A549 (cell line): ENCODE measurements at regions not wholly inside any gene's neighbourhood (a gene's known extent, or its start where the extent isn't known, plus 50 kb on each side); places are given as distances from the start of the nearest gene placed in this dataset.

Experiments used
- ATAC-seq, 2 experiments: fragments of 200-7000 bp in 1 of 2; fragments of >200 bp in 1 of 2; cut with Nextera tagmentation in 1 of 2; cut with Tn5 transposase in 1 of 2; 3 replicates each; pipeline versions ENCODE4 v1.8.0 to v1.9.1; 2018 to 2020; ENCODE audit warnings: mild to moderate bottlenecking in 1 of 2, moderate library complexity in 1 of 2
- CTCF ChIA-PET: fragments of 300-600 bp; sonication (Branson Sonifier 250); formaldehyde crosslinking; extraction: SDS; loops from one replicate; lab custom pipeline; 2021; ENCODE audit warnings: antibody characterized with exemption, inconsistent platforms; lab: Yijun Ruan, JAX
- POLR2A ChIA-PET: fragments of 350-600 bp; formaldehyde crosslinking; extraction: SDS; loops from one replicate; lab custom pipeline; 2021; ENCODE audit warnings: antibody characterized with exemption, inconsistent platforms; lab: Yijun Ruan, JAX
- DNase-seq, 2 experiments: peaks; one replicate each; pipeline versions ENCODE4 v3.0.0 to v3.0.0-alpha.2; 2011 to 2016; ENCODE audit warnings: low read depth in 1 of 2, low spot score in 1 of 2
- FAIRE-seq: peaks from 2 replicates; lab custom pipeline; 2011; peaks lifted over from hg19 to GRCh38; lab: Jason Lieb, UNC
- H3K27ac ChIP-seq, 2 experiments: fragments of >200 bp; sonication (Bioruptor Twin); formaldehyde crosslinking; 3 replicates each; pipeline ENCODE4 v1.5.1; 2016 to 2017
- H3K4me1 ChIP-seq: fragments of >200 bp; sonication (Bioruptor Twin); formaldehyde crosslinking; 3 replicates; pipeline ENCODE4 v1.6.1; 2016
- H3K4me2 ChIP-seq: fragments of >200 bp; sonication (Bioruptor Twin); formaldehyde crosslinking; 3 replicates; pipeline ENCODE4 v1.6.1; 2016
- H3K4me3 ChIP-seq: fragments of >200 bp; sonication (Bioruptor Twin); formaldehyde crosslinking; 3 replicates; pipeline ENCODE4 v1.5.1; 2016
- H3K9me3 ChIP-seq: fragments of >200 bp; sonication (Bioruptor Twin); formaldehyde crosslinking; 3 replicates; pipeline ENCODE4 v1.6.1; 2016
- BHLHE40 ChIP-seq: IDR thresholded peaks from 2 replicates; pipeline ENCODE4 v1.6.1; 2012; ENCODE audit warnings: low read depth, low read length, inconsistent platforms
- CBX8 ChIP-seq: fragments of 200-600 bp; sonication (generic); IDR thresholded peaks from 2 replicates; pipeline ENCODE4 v1.6.1; 2016
- CEBPB ChIP-seq, 2 experiments: fragments of >200 bp in 1 of 2; sonication (Bioruptor Twin) in 1 of 2; formaldehyde crosslinking in 1 of 2; IDR thresholded peaks; 2 replicates each; pipeline ENCODE4 v1.6.1; 2012 to 2016
- FOSB ChIP-seq: fragments of 250-450 bp; sonication (Bioruptor Pico); IDR thresholded peaks from 2 replicates; pipeline ENCODE4 v1.5.0; 2020; ENCODE audit warnings: mild to moderate bottlenecking, moderate library complexity
- FOSL2 ChIP-seq, 2 experiments: fragments of 450-650 bp in 1 of 2; fragments of >200 bp in 1 of 2; sonication (Bioruptor Twin) in 1 of 2; formaldehyde crosslinking; IDR thresholded peaks; 2 replicates each; pipeline versions ENCODE4 v1.5.0 to v1.6.1; 2016 to 2020; ENCODE audit warnings: mild to moderate bottlenecking in 1 of 2, moderate library complexity in 1 of 2
- FOXS1 ChIP-seq: fragments of 250-450 bp; sonication (Bioruptor Pico); IDR thresholded peaks from 2 replicates; pipeline ENCODE4 v1.5.0; 2020; ENCODE audit warnings: mild to moderate bottlenecking, moderate library complexity
- JUN ChIP-seq, 2 experiments: fragments of >200 bp; sonication (Bioruptor Twin); formaldehyde crosslinking; IDR thresholded peaks; 2 replicates in 1 of 2; 3 replicates in 1 of 2; pipeline ENCODE4 v1.6.1; 2016 to 2017
- MAFK ChIP-seq: fragments of 450-650 bp; IDR thresholded peaks from 2 replicates; pipeline ENCODE4 v1.6.1; 2014; ENCODE audit not compliant: partially characterized antibody
- MAZ ChIP-seq: fragments of 150-350 bp; IDR thresholded peaks from 2 replicates; pipeline ENCODE4 v1.6.1; 2014; ENCODE audit warnings: antibody characterized with exemption, low read depth, low read length, borderline replicate concordance
- NFE2L2 ChIP-seq: fragments of 150-350 bp; conservative IDR thresholded peaks from 2 replicates; pipeline ENCODE4 v1.6.1; 2014; ENCODE audit warnings: low read length
- POLR2A ChIP-seq: IDR thresholded peaks from 2 replicates; pipeline ENCODE4 v1.6.1; 2012; ENCODE audit warnings: mild to moderate bottlenecking, low read length
- POLR2AphosphoS2 ChIP-seq: conservative IDR thresholded peaks from 2 replicates; pipeline ENCODE4 v1.6.1; 2012; ENCODE audit warnings: low read length, improper control_type of control experiment, inconsistent platforms
- RFX5 ChIP-seq: fragments of 450-650 bp; IDR thresholded peaks from 2 replicates; pipeline ENCODE4 v1.7.1; 2014; ENCODE audit warnings: antibody characterized with exemption, mild to moderate bottlenecking, moderate library complexity
- SMC3 ChIP-seq: fragments of >200 bp; sonication (Bioruptor Twin); formaldehyde crosslinking; IDR thresholded peaks from 3 replicates; pipeline ENCODE4 v1.6.1; 2018; ENCODE audit warnings: inconsistent platforms
- SREBF2 ChIP-seq: fragments of 450-650 bp; IDR thresholded peaks from 2 replicates; pipeline ENCODE4 v1.6.1; 2014; ENCODE audit warnings: mild to moderate bottlenecking, moderate library complexity
- ZC3H11A ChIP-seq: fragments of 450-650 bp; IDR thresholded peaks from 2 replicates; pipeline ENCODE4 v1.6.1; 2014; ENCODE audit warnings: antibody characterized with exemption, mild to moderate bottlenecking
- ZFP36 ChIP-seq: fragments of 450-650 bp; IDR thresholded peaks from 2 replicates; pipeline ENCODE4 v1.6.1; 2014; ENCODE audit warnings: borderline replicate concordance; ENCODE audit not compliant: partially characterized antibody
- ZSCAN20 ChIP-seq: fragments of 250-450 bp; sonication (Bioruptor Pico); IDR thresholded peaks from 2 replicates; pipeline ENCODE4 v1.8.0; 2022; ENCODE audit warnings: mild to moderate bottlenecking, moderate library complexity
- WGBS: methylation state at CpG from one replicate; pipeline ENCODE4 v1.1.6; 2017; ENCODE audit errors: missing lambda C conversion rate; 5-methylcytosine and 5-hydroxymethylcytosine counted together
- TF ChIP-seq, protein P1 (sequence below): fragments of 250-450 bp; sonication (Bioruptor Pico); IDR thresholded peaks from 2 replicates; pipeline ENCODE4 v1.5.0; 2020; ENCODE audit warnings: low read depth, mild to moderate bottlenecking, moderate library complexity
- TF ChIP-seq, protein P2 (sequence below): fragments of 250-450 bp; sonication (Bioruptor Pico); IDR thresholded peaks from 2 replicates; pipeline ENCODE4 v1.5.0; 2021; ENCODE audit warnings: mild to moderate bottlenecking, moderate library complexity, borderline replicate concordance
- TF ChIP-seq, protein P3 (sequence below): fragments of 150-350 bp; IDR thresholded peaks from 2 replicates; pipeline ENCODE4 v1.6.1; 2014; ENCODE audit warnings: low read depth, mild to moderate bottlenecking, low read length
- TF ChIP-seq, protein P4 (sequence below): fragments of 200-600 bp; sonication (generic); IDR thresholded peaks from 2 replicates; pipeline ENCODE4 v1.6.1; 2016; ENCODE audit warnings: antibody characterized with exemption, mild to moderate bottlenecking, moderate library complexity

DNA sequence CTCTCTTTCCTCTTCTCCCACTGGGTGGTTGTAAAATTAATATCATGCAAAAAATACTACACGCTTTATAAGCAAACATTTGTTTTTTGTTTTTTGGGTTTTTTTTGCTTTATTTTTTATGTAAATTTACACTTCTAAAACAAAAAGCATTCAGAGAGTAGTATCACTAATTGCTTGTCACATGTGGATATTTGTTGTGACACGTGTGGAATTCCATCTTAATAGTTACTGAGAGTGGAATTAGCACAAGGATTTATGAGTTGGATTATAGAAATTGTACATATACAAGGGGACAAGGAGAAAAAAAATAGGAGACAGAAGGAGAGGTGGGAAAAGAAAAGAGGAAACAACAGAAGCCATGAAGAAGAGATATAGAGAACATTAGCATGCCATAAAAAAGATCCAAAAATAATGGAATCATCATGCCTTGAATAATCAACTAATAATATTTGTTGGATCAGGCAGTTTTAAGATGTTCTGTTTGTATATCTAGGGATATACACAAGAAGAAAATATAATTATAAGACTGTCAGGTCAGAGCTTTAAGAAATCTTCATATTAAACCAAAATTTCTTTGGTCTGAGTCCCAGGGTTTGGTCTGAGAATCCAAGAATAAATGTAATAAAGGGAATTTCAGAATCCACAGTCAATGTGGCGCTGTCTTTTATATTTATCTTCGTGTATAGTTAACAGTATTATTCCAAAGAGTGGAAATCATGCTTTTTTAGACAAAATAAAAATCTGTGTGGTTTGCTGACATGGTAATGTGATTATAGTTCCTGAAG lies 98.5 kb upstream of the INTU start:
- FAIRE-seq (no peak), ATAC-seq (no peak), DNase-seq (no peak)
- Histone ChIP-seq H3K27ac (no peak overlapping the region), H3K4me1 (no peaks in the 10 kb centered on the region), H3K9me3 (no peaks in the 10 kb centered on the region), H3K4me2 (no peak overlapping the region), H3K4me3 (no peak overlapping the region)
- ChIA-PET POLR2A (no interaction called here), CTCF (no interaction called here)
- WGBS: 9% methylated on average over 4 of the region's 4 CpGs
- TF ChIP-seq JUN (IDR thresholded peaks at IDR 0.05): no peak
- TF ChIP-seq, protein P1, sequence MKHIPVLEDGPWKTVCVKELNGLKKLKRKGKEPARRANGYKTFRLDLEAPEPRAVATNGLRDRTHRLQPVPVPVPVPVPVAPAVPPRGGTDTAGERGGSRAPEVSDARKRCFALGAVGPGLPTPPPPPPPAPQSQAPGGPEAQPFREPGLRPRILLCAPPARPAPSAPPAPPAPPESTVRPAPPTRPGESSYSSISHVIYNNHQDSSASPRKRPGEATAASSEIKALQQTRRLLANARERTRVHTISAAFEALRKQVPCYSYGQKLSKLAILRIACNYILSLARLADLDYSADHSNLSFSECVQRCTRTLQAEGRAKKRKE (CRISPR knock-in tag): no peak
- TF ChIP-seq BHLHE40: no peak
- no peak for TF ChIP-seq POLR2A
- no peak for TF ChIP-seq RFX5
- no peak for TF ChIP-seq ZSCAN20 (CRISPR knock-in tag)

DNA sequence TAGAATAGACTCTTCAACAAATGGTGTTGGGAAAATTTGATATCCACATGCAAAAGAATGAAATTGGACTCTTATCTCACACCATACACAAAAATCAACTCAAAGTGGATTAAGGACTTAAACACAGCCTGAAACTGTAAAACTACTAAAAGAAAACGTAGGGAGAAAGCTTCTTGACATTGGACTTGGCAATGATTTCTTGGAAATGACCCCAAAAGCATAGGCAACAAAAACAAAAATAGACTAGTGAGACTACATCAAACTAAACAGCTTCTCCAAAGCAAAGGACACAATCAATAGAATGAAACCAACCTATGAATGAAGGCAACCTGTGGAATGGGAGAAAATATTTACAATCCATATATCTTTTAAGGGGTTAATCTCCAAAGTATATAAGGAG lies 94.7 kb upstream of the INTU start:
- no peak for DNase-seq
- TF ChIP-seq CEBPB (IDR thresholded peaks at IDR 0.05) (no peak), SREBF2 (no peak), ZFP36 (no peak), POLR2AphosphoS2 (no peak), SMC3 (no peak), FOSB (CRISPR knock-in tag) (no peak), MAZ (no peak)
- H3K27ac ChIP-seq: no peak overlapping the region
- no peaks in the 10 kb centered on the region for H3K4me1 ChIP-seq
- H3K4me3 ChIP-seq: no peak overlapping the region
- ChIA-PET CTCF (interaction anchor here (0.7 to 0.8 kb wide), 3 partner anchors 11 to 814 kb away, joined by 3 to 6 read pairs (median 4); no protein-coding TSS in a partner anchor), POLR2A (no interaction called here)
- 17% methylated on average over 1 of the region's 1 CpG for whole genome bisulfite sequencing
- ATAC-seq: no peak
- peak overlapping the region; percentile 84; the same call in 2 of the 3 replicates for H3K4me2 ChIP-seq
- no peaks in the 10 kb centered on the region for H3K9me3 ChIP-seq
- FAIRE-seq: no peak

DNA sequence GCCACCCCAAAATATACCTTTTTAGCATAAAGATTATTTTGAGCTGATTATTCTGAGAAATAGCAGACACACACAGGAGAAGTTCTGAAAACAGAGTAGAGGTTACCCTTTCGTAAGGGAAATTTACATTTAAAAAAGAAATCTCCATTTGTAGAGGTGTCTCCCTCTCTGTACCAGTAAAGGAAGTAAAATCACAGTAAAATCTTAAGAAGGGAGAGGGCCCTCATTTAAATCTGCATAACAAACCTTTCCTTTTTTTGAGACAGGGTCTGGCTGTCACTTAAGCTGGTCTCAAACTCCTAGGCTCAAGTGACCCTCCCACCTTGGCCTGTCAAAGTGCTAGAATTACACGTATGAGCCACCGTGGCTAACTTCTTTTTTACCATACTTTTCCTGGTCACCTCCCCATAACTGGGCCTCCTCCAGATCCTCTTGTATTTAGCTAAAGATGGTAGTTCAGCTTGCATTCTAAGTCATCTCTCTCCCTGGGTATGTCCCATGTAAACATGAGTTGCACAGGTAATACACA lies 92.2 kb upstream of the INTU start:
- POLR2A ChIA-PET: no interaction called here
- no peak for FAIRE-seq
- WGBS: 19% methylated on average over 3 of the region's 3 CpGs

DNA sequence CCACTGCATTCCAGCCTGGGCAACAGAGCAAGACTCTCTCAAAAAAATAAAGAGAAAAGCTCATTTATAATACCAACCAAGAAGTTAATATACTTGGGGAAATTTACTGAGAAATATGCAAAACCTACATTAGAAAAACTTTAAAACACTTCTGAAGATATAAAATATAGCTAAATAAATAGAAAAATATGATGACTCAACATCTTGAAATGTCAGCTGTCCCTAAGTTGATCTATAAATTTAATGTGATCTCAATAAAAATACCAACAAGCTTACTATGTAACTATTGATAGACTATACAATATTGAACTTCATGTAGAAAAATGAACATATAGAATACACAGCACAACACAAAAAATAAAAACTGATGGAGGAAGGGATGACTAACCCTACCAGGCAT lies 87.5 kb upstream of the INTU start:
- FAIRE-seq: no peak

More for the DNA sequence above, 92.2 kb upstream of the INTU start:
- no peak for TF ChIP-seq ZC3H11A
- no peak for TF ChIP-seq CBX8
- TF ChIP-seq, protein P2, sequence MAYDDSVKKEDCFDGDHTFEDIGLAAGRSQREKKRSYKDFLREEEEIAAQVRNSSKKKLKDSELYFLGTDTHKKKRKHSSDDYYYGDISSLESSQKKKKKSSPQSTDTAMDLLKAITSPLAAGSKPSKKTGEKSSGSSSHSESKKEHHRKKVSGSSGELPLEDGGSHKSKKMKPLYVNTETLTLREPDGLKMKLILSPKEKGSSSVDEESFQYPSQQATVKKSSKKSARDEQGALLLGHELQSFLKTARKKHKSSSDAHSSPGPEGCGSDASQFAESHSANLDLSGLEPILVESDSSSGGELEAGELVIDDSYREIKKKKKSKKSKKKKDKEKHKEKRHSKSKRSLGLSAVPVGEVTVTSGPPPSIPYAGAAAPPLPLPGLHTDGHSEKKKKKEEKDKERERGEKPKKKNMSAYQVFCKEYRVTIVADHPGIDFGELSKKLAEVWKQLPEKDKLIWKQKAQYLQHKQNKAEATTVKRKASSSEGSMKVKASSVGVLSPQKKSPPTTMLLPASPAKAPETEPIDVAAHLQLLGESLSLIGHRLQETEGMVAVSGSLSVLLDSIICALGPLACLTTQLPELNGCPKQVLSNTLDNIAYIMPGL (CRISPR knock-in tag): no peak
- TF ChIP-seq FOSL2 (IDR thresholded peaks at IDR 0.05): no peak
- no peak for TF ChIP-seq FOSL2 (CRISPR knock-in tag; IDR thresholded peaks at IDR 0.05)
- no peak for TF ChIP-seq NFE2L2
- TF ChIP-seq, all 56 proteins: peak for 0
- Histone ChIP-seq H3K27ac (no peak overlapping the region), H3K9me3 (no peaks in the 10 kb centered on the region), H3K4me3 (no peak overlapping the region), H3K4me2 (no peak overlapping the region), H3K4me1 (no peaks in the 10 kb centered on the region)
- ATAC-seq (no peak), DNase-seq (no peak)
- CTCF ChIA-PET: interaction anchor here (0.7 kb wide), 1 partner anchor 47 kb away, joined by 3 read pairs; no protein-coding TSS in a partner anchor

More for the DNA sequence above, 87.5 kb upstream of the INTU start:
- DNase-seq: no peak
- Histone ChIP-seq H3K27ac (no peak overlapping the region), H3K9me3 (no peaks in the 10 kb centered on the region), H3K4me1 (no peaks in the 10 kb centered on the region), H3K4me3 (no peak overlapping the region), H3K4me2 (no peak overlapping the region)
- ChIA-PET CTCF (no interaction called here), POLR2A (no interaction called here)
- ATAC-seq: no peak
- TF ChIP-seq MAZ (no peak), MAFK (peak; percentile 34), FOXS1 (CRISPR knock-in tag) (no peak)
- TF ChIP-seq, protein P3, sequence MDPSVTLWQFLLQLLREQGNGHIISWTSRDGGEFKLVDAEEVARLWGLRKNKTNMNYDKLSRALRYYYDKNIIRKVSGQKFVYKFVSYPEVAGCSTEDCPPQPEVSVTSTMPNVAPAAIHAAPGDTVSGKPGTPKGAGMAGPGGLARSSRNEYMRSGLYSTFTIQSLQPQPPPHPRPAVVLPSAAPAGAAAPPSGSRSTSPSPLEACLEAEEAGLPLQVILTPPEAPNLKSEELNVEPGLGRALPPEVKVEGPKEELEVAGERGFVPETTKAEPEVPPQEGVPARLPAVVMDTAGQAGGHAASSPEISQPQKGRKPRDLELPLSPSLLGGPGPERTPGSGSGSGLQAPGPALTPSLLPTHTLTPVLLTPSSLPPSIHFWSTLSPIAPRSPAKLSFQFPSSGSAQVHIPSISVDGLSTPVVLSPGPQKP: no peak
- TF ChIP-seq, protein P4, sequence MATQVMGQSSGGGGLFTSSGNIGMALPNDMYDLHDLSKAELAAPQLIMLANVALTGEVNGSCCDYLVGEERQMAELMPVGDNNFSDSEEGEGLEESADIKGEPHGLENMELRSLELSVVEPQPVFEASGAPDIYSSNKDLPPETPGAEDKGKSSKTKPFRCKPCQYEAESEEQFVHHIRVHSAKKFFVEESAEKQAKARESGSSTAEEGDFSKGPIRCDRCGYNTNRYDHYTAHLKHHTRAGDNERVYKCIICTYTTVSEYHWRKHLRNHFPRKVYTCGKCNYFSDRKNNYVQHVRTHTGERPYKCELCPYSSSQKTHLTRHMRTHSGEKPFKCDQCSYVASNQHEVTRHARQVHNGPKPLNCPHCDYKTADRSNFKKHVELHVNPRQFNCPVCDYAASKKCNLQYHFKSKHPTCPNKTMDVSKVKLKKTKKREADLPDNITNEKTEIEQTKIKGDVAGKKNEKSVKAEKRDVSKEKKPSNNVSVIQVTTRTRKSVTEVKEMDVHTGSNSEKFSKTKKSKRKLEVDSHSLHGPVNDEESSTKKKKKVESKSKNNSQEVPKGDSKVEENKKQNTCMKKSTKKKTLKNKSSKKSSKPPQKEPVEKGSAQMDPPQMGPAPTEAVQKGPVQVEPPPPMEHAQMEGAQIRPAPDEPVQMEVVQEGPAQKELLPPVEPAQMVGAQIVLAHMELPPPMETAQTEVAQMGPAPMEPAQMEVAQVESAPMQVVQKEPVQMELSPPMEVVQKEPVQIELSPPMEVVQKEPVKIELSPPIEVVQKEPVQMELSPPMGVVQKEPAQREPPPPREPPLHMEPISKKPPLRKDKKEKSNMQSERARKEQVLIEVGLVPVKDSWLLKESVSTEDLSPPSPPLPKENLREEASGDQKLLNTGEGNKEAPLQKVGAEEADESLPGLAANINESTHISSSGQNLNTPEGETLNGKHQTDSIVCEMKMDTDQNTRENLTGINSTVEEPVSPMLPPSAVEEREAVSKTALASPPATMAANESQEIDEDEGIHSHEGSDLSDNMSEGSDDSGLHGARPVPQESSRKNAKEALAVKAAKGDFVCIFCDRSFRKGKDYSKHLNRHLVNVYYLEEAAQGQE: no peak
